ENCODE measurements at regions not wholly inside any gene's neighbourhood (a gene's known extent, or its start where the extent isn't known, plus 50 kb on each side); places are given as distances from the start of the nearest gene placed in this dataset.

GRCh38 chr5:135279328-135279727 lies 119.7 kb downstream of the MACROH2A1 start:
- intact Hi-C loops (cut with micrococcal nuclease): no loop called here
- no peak for TF ChIP-seq CTCF (IDR thresholded peaks at IDR 0.05; ENCODE audit: borderline replicate concordance)
- Histone ChIP-seq H3K27me3 (ENCODE audit: low read depth) (no peaks in the 10 kb centered on the region), H3K27ac (replicated peaks) (no peak overlapping the region), H3K4me3 (no peak overlapping the region), H3K9me3 (replicated peaks) (no peaks in the 10 kb centered on the region), H3K36me3 (no peaks in the 10 kb centered on the region), H3K4me1 (no peaks in the 10 kb centered on the region)
- no peak for DNase-seq

- Histone ChIP-seq H3K4me1 (no peaks in the 10 kb centered on the region), H3K4me3 (no peak overlapping the region), H3K36me3 (no peaks in the 10 kb centered on the region), H3K27me3 (ENCODE audit: low read depth) (peaks cover 20% of the 10 kb centered on the region), H3K27ac (replicated peaks) (no peak overlapping the region), H3K9me3 (replicated peaks) (no peaks in the 10 kb centered on the region)
- intact Hi-C loops (cut with micrococcal nuclease): no loop called here
- DNase-seq: no peak
- TF ChIP-seq CTCF (IDR thresholded peaks at IDR 0.05; ENCODE audit: borderline replicate concordance): no peak
These were observed 122.9 kb downstream of the MACROH2A1 start for GRCh38 chr5:135276151-135276550.

GRCh38 chr5:135273212-135273611 lies 125.8 kb downstream of the MACROH2A1 start:
- no peaks in the 10 kb centered on the region for H3K36me3 ChIP-seq
- peaks cover 34% of the 10 kb centered on the region for H3K27me3 ChIP-seq (ENCODE audit: low read depth)
- no peaks in the 10 kb centered on the region for H3K4me1 ChIP-seq
- H3K4me3 ChIP-seq: no peak overlapping the region
- intact Hi-C loops (cut with micrococcal nuclease): no loop called here
- H3K9me3 ChIP-seq (replicated peaks): no peaks in the 10 kb centered on the region
- TF ChIP-seq CTCF (IDR thresholded peaks at IDR 0.05; ENCODE audit: borderline replicate concordance): no peak
- DNase-seq: no peak
- H3K27ac ChIP-seq (replicated peaks): no peak overlapping the region

- Histone ChIP-seq H3K9me3 (replicated peaks) (no peaks in the 10 kb centered on the region), H3K4me3 (no peak overlapping the region), H3K4me1 (no peaks in the 10 kb centered on the region), H3K27me3 (ENCODE audit: low read depth) (peaks cover 37% of the 10 kb centered on the region), H3K36me3 (no peaks in the 10 kb centered on the region), H3K27ac (replicated peaks) (no peak overlapping the region)
- intact Hi-C loops (cut with micrococcal nuclease): no loop called here
- DNase-seq: no peak
- no peak for TF ChIP-seq CTCF (IDR thresholded peaks at IDR 0.05; ENCODE audit: borderline replicate concordance)
These were observed 126.7 kb downstream of the MACROH2A1 start for GRCh38 chr5:135272311-135272805.

- no peak overlapping the region for H3K27ac ChIP-seq (replicated peaks)
- intact Hi-C loops (cut with micrococcal nuclease): no loop called here
These were observed 127.3 kb downstream of the MACROH2A1 start for GRCh38 chr5:135271533-135272310.

More at GRCh38 chr5:135271533-135272310, 127.3 kb downstream of the MACROH2A1 start:
- Histone ChIP-seq H3K27me3 (ENCODE audit: low read depth) (peaks cover 43% of the 10 kb centered on the region), H3K4me1 (no peaks in the 10 kb centered on the region), H3K9me3 (replicated peaks) (no peaks in the 10 kb centered on the region), H3K36me3 (no peaks in the 10 kb centered on the region), H3K4me3 (no peak overlapping the region)
- no peak for DNase-seq
- TF ChIP-seq CTCF (IDR thresholded peaks at IDR 0.05; ENCODE audit: borderline replicate concordance): no peak

Data from left ventricle myocardium inferior (tissue), 1 donor.